Transverse colon (tissue), 4 donors: ENCODE measurements at regions not wholly inside any gene's neighbourhood (a gene's known extent, or its start where the extent isn't known, plus 50 kb on each side); places are given as distances from the start of the nearest gene placed in this dataset.

ENCODE experiments used
- DNase-seq: peaks from one replicate; pipeline ENCODE4 v3.0.0-alpha.2; 2019
- H3K27ac ChIP-seq, 4 donors: fragments of 200-600 bp; sonication (generic); 2 replicates each; pipeline ENCODE4 v1.5.1; 2016 to 2018; ENCODE audit warnings: inconsistent platforms in 4 of 4
- H3K27me3 ChIP-seq: fragments of 200-600 bp; sonication (generic); 2 replicates; pipeline ENCODE4 v1.5.1; 2017; ENCODE audit warnings: inconsistent platforms
- H3K36me3 ChIP-seq, 4 donors: fragments of 200-600 bp; sonication (generic); 2 replicates each; pipeline ENCODE4 v1.5.1; 2017 to 2019; ENCODE audit warnings: inconsistent platforms in 4 of 4
- H3K4me1 ChIP-seq, 4 donors: fragments of 200-600 bp; sonication (generic); 2 replicates each; pipeline ENCODE4 v1.5.1; 2017 to 2020; ENCODE audit warnings: inconsistent platforms in 4 of 4
- H3K4me3 ChIP-seq, 4 donors: fragments of 200-600 bp; sonication (generic); 1 replicate in 1 of 4; 2 replicates in 3 of 4; pipeline versions ENCODE4 v1.5.1 to v1.6.1; 2017 to 2019; ENCODE audit warnings: inconsistent platforms in 4 of 4
- H3K9me3 ChIP-seq, 2 donors: fragments of 200-600 bp; sonication (generic); 2 replicates each; pipeline ENCODE4 v1.5.1; 2017 to 2019; ENCODE audit warnings: inconsistent platforms in 2 of 2
- EP300 ChIP-seq: sonication (generic); formaldehyde crosslinking; IDR thresholded peaks from one replicate; pipeline ENCODE4 v1.6.1; 2017; ENCODE audit warnings: antibody characterized with exemption, low read depth
- POLR2A ChIP-seq: fragments of 450-650 bp; IDR thresholded peaks from one replicate; pipeline ENCODE4 v1.6.1; 2016; ENCODE audit warnings: antibody characterized with exemption, mild to moderate bottlenecking, moderate library complexity
- POLR2AphosphoS5 ChIP-seq, 3 donors: sonication (generic); formaldehyde crosslinking; IDR thresholded peaks; one replicate each; pipeline ENCODE4 v1.6.1; 2016; ENCODE audit warnings: antibody characterized with exemption in 3 of 3
- WGBS, 2 donors: methylation state at CpG; one replicate each; pipeline ENCODE4 v1.1.5; 2018; ENCODE audit warnings: low coverage in 1 of 2; 5-methylcytosine and 5-hydroxymethylcytosine counted together
- in situ Hi-C, 4 donors: fragments of 200-750 bp; cut with MboI; loops; one replicate each; pipeline versions ENCODE4 v1.15.0 to v1.15.1; 2017; ENCODE audit warnings: low sequenced_read_pairs in 3 of 4, low pct_ligation_motif_present in 1 of 4, low pct_unique_long_range_greater_than_20kb in 1 of 4
- intact Hi-C: fragments of 100-400 bp; cut with DNase I; formaldehyde crosslinking; loops from one replicate; pipeline ENCODE4 v1.15.1; 2023; ENCODE audit warnings: low total_unique reads
- TF ChIP-seq, protein P1 (sequence below), 5 experiments: fragments of 200-600 bp in 3 of 5; fragments of 450-650 bp in 2 of 5; sonication (generic) in 3 of 5; IDR thresholded peaks; 1 replicate in 2 of 5; 2 replicates in 3 of 5; pipeline ENCODE4 v1.5.1; 2016 to 2017; ENCODE audit warnings: antibody characterized with exemption in 5 of 5, inconsistent platforms in 3 of 5, mild to moderate bottlenecking in 2 of 5, moderate library complexity in 1 of 5

GRCh38 chr5:57779383-57780223 is 297.0 kb upstream of the ACTBL2 start:
- no peak overlapping the region for H3K4me3 ChIP-seq
- no peak for DNase-seq
- no peak for TF ChIP-seq POLR2AphosphoS5 (IDR thresholded peaks at IDR 0.05)
- TF ChIP-seq, protein P1, sequence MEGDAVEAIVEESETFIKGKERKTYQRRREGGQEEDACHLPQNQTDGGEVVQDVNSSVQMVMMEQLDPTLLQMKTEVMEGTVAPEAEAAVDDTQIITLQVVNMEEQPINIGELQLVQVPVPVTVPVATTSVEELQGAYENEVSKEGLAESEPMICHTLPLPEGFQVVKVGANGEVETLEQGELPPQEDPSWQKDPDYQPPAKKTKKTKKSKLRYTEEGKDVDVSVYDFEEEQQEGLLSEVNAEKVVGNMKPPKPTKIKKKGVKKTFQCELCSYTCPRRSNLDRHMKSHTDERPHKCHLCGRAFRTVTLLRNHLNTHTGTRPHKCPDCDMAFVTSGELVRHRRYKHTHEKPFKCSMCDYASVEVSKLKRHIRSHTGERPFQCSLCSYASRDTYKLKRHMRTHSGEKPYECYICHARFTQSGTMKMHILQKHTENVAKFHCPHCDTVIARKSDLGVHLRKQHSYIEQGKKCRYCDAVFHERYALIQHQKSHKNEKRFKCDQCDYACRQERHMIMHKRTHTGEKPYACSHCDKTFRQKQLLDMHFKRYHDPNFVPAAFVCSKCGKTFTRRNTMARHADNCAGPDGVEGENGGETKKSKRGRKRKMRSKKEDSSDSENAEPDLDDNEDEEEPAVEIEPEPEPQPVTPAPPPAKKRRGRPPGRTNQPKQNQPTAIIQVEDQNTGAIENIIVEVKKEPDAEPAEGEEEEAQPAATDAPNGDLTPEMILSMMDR (IDR thresholded peaks at IDR 0.05) = peak; percentile 44 to 59 (median 47)
- no peaks in the 10 kb centered on the region for H3K36me3 ChIP-seq
- in situ Hi-C loops (loop anchor here in 3 of 4 donors (10.0 to 25.0 kb wide), 3 partner anchors 467 to 685 kb away; partner anchors contain the start of gene PLK2 (in 1 of the 3)), intact Hi-C loops (loop anchor here (5.0 to 10.0 kb wide), 2 partner anchors 475 to 683 kb away; partner anchors contain the start of gene PLK2)
- H3K27ac ChIP-seq = no peak overlapping the region
- WGBS, 2 donors = 47 to 50% methylated on average over 3 of the region's 3 CpGs
- H3K27me3 ChIP-seq = no peaks in the 10 kb centered on the region
- H3K4me1 ChIP-seq = peaks cover 0 to 25% (median 2%) of the 10 kb centered on the region in 4 donors
- H3K9me3 ChIP-seq = no peaks in the 10 kb centered on the region

GRCh38 chr5:57778501-57779091 is 296.0 kb upstream of the ACTBL2 start:
- H3K9me3 ChIP-seq = no peaks in the 10 kb centered on the region
- TF ChIP-seq POLR2AphosphoS5 (IDR thresholded peaks at IDR 0.05) (no peak), POLR2A (no peak), EP300 (no peak)
- TF ChIP-seq, protein P1 (IDR thresholded peaks at IDR 0.05) = no peak
- no peak overlapping the region for H3K27ac ChIP-seq
- no peaks in the 10 kb centered on the region for H3K36me3 ChIP-seq
- no peaks in the 10 kb centered on the region for H3K27me3 ChIP-seq
- no peak overlapping the region for H3K4me3 ChIP-seq
- WGBS, 2 donors = 60 to 62% methylated on average over 1 of the region's 1 CpG
- in situ Hi-C loops = loop anchor here in 1 of 4 donors (25.0 kb wide), 1 partner anchor 466 kb away; no protein-coding TSS in a partner anchor
- DNase-seq = no peak
- H3K4me1 ChIP-seq = peaks cover 0 to 21% (median 2%) of the 10 kb centered on the region in 4 donors
- intact Hi-C loops = loop anchor here (5.0 to 10.0 kb wide), 2 partner anchors 474 to 684 kb away; partner anchors contain the start of gene PLK2

- intact Hi-C loops = loop anchor here (5.0 to 10.0 kb wide), 2 partner anchors 472 to 685 kb away; partner anchors contain the start of gene PLK2
- no peak for TF ChIP-seq EP300
- TF ChIP-seq POLR2AphosphoS5 (IDR thresholded peaks at IDR 0.05) = no peak
- Histone ChIP-seq H3K36me3 (no peaks in the 10 kb centered on the region), H3K4me3 (no peak overlapping the region), H3K4me1 (peaks cover 0 to 17% (median 2%) of the 10 kb centered on the region in 4 donors), H3K9me3 (no peaks in the 10 kb centered on the region), H3K27me3 (no peaks in the 10 kb centered on the region), H3K27ac (no peak overlapping the region)
- 75 to 82% methylated on average over 1 of the region's 1 CpG for WGBS, 2 donors
- DNase-seq = no peak
- in situ Hi-C loops = loop anchor here in 1 of 4 donors (25.0 kb wide), 1 partner anchor 465 kb away; no protein-coding TSS in a partner anchor
Observed at GRCh38 chr5:57777174-57777581, 294.6 kb upstream of the ACTBL2 start.

DNA sequence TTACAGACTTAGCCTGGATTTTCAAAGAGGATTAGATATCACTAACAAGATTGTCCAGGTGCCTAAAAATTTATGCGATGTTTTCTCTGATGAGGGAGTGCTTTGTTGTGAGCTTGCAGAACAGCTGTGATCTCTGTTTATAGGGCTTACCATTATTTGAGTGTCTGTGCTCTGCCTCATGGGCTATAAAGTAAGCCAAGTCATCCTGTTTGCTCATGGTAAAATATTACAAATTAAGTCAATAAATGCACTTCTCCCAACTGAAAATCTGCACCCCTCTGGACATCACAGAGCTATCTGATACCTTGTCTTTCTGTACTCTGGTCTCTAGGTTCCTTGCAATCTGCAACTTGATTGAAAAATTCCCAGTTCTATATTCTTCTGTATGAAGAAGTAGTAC is 293.4 kb upstream of the ACTBL2 start:
- intact Hi-C loops = loop anchor here (5.0 to 10.0 kb wide), 2 partner anchors 471 to 686 kb away; partner anchors contain the start of gene PLK2
- no peak for TF ChIP-seq EP300
- TF ChIP-seq POLR2AphosphoS5 (IDR thresholded peaks at IDR 0.05) = no peak
- TF ChIP-seq, protein P1 (IDR thresholded peaks at IDR 0.05) = no peak
- no peak for TF ChIP-seq POLR2A
- H3K4me3 ChIP-seq = no peak overlapping the region
- no peaks in the 10 kb centered on the region for H3K27me3 ChIP-seq
- H3K36me3 ChIP-seq = no peaks in the 10 kb centered on the region
- no peak for DNase-seq
- no peak overlapping the region for H3K27ac ChIP-seq
- WGBS, 2 donors = 33 to 40% methylated on average over 1 of the region's 1 CpG
- H3K4me1 ChIP-seq = peaks cover 0 to 17% (median 2%) of the 10 kb centered on the region in 4 donors
- in situ Hi-C loops = loop anchor here in 1 of 4 donors (25.0 kb wide), 1 partner anchor 464 kb away; no protein-coding TSS in a partner anchor
- H3K9me3 ChIP-seq = no peaks in the 10 kb centered on the region
